Smooth muscle cell (in vitro differentiated cells): ENCODE measurements at regions not wholly inside any gene's neighbourhood (a gene's known extent, or its start where the extent isn't known, plus 50 kb on each side); places are given as distances from the start of the nearest gene placed in this dataset.

Experiments used
- DNase-seq: peaks from one replicate; lab custom pipeline; 2025; ENCODE audit not compliant: unreplicated experiment; lab: John Stamatoyannopoulos, UW
- H2AFZ ChIP-seq: fragments of 200-600 bp; sonication (generic); 2 replicates; pipeline ENCODE4 v1.6.0; 2016; ENCODE audit warnings: antibody characterized with exemption, low read depth, mild to moderate bottlenecking
- H3F3A ChIP-seq: fragments of 200-600 bp; sonication (generic); 2 replicates; pipeline ENCODE4 v1.6.0; 2017; ENCODE audit warnings: antibody characterized with exemption, low read depth
- H3K27ac ChIP-seq: fragments of 200-600 bp; sonication (generic); 2 replicates; pipeline ENCODE4 v1.5.1; 2016; ENCODE audit warnings: low read depth, mild to moderate bottlenecking
- H3K27me3 ChIP-seq: fragments of 200-600 bp; sonication (generic); 2 replicates; pipeline ENCODE4 v1.6.1; 2016; ENCODE audit warnings: low read depth, mild to moderate bottlenecking
- H3K36me3 ChIP-seq: fragments of 200-600 bp; sonication (generic); 2 replicates; pipeline ENCODE4 v1.5.1; 2016; ENCODE audit warnings: low read depth
- H3K4me1 ChIP-seq: fragments of 200-600 bp; sonication (generic); 2 replicates; pipeline ENCODE4 v1.5.1; 2016; ENCODE audit warnings: low read depth
- H3K4me2 ChIP-seq: fragments of 200-600 bp; sonication (generic); 2 replicates; pipeline ENCODE4 v1.6.0; 2016; ENCODE audit warnings: mild to moderate bottlenecking
- H3K4me3 ChIP-seq: fragments of 200-600 bp; sonication (generic); 2 replicates; pipeline ENCODE4 v1.5.1; 2016; ENCODE audit warnings: mild to moderate bottlenecking
- H3K79me2 ChIP-seq: fragments of 200-600 bp; sonication (generic); 2 replicates; pipeline ENCODE4 v1.6.0; 2016; ENCODE audit warnings: low read depth, mild to moderate bottlenecking
- H3K9ac ChIP-seq: fragments of 200-600 bp; sonication (generic); 2 replicates; pipeline ENCODE4 v1.6.0; 2016; ENCODE audit warnings: low read depth
- H3K9me3 ChIP-seq: fragments of 200-600 bp; sonication (generic); replicated peaks from 2 replicates; pipeline ENCODE4 v1.5.1; 2016; ENCODE audit warnings: low read depth
- H4K20me1 ChIP-seq: fragments of 200-600 bp; sonication (generic); 2 replicates; pipeline ENCODE4 v1.6.0; 2016; ENCODE audit warnings: low read depth
- WGBS: methylation state at CpG from one replicate; pipeline ENCODE4 v1.1.7; 2016; ENCODE audit warnings: low lambda C conversion rate; 5-methylcytosine and 5-hydroxymethylcytosine counted together
- TF ChIP-seq, protein P1 (sequence below): fragments of 200-600 bp; sonication (generic); IDR thresholded peaks from 2 replicates; pipeline ENCODE4 v1.5.1; 2017; ENCODE audit warnings: borderline replicate concordance, mild to moderate bottlenecking, antibody characterized with exemption; ENCODE audit not compliant: insufficient read depth, poor library complexity, severe bottlenecking

- Histone ChIP-seq H4K20me1 (no peaks in the 10 kb centered on the region), H3K9ac (no peak overlapping the region), H3K4me1 (no peaks in the 10 kb centered on the region), H3K4me3 (no peak overlapping the region), H3K4me2 (no peak overlapping the region), H3K27ac (no peak overlapping the region), H2AFZ (no peak overlapping the region), H3F3A (peaks cover 5% of the 10 kb centered on the region), H3K27me3 (no peaks in the 10 kb centered on the region), H3K79me2 (no peaks in the 10 kb centered on the region), H3K9me3 (no peaks in the 10 kb centered on the region), H3K36me3 (no peaks in the 10 kb centered on the region)
- TF ChIP-seq, protein P1, sequence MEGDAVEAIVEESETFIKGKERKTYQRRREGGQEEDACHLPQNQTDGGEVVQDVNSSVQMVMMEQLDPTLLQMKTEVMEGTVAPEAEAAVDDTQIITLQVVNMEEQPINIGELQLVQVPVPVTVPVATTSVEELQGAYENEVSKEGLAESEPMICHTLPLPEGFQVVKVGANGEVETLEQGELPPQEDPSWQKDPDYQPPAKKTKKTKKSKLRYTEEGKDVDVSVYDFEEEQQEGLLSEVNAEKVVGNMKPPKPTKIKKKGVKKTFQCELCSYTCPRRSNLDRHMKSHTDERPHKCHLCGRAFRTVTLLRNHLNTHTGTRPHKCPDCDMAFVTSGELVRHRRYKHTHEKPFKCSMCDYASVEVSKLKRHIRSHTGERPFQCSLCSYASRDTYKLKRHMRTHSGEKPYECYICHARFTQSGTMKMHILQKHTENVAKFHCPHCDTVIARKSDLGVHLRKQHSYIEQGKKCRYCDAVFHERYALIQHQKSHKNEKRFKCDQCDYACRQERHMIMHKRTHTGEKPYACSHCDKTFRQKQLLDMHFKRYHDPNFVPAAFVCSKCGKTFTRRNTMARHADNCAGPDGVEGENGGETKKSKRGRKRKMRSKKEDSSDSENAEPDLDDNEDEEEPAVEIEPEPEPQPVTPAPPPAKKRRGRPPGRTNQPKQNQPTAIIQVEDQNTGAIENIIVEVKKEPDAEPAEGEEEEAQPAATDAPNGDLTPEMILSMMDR, result no peak
- DNase-seq, result no peak
- 49% methylated on average over 1 of the region's 1 CpG for WGBS
Measured at GRCh38 chr3:112739252-112739965, 98.5 kb upstream of the CCDC80 start.

DNA sequence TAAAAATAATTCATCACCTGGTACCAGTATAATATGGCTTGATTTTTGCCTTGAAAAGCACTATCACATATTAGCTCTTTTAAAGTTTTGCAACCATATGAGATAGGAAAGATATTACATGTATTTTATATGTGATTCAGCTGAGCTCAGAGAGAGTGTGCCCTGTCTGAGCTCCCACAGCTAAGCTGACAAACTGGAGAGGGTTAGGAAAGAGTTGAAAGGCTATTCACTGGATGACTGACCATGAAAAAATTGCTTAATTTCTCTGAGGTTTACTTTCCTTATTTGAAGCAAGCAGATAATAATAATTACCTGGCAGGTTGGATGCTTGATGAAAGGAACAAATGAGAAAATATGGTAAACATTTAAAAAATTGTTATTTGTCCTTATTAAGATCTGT, 97.4 kb upstream of the CCDC80 start:
- Histone ChIP-seq H3K4me3 (no peak overlapping the region), H3K4me2 (no peak overlapping the region), H3K36me3 (no peaks in the 10 kb centered on the region), H3F3A (peaks cover 5% of the 10 kb centered on the region), H3K9me3 (no peaks in the 10 kb centered on the region), H3K27ac (no peak overlapping the region), H3K79me2 (no peaks in the 10 kb centered on the region), H4K20me1 (no peaks in the 10 kb centered on the region), H3K9ac (no peak overlapping the region), H3K4me1 (no peaks in the 10 kb centered on the region), H2AFZ (peak overlapping the region; percentile 25), H3K27me3 (no peaks in the 10 kb centered on the region)
- TF ChIP-seq, protein P1, result no peak
- no peak for DNase-seq

GRCh38 chr3:112736805-112737566, 96.0 kb upstream of the CCDC80 start:
- H4K20me1 ChIP-seq, result no peaks in the 10 kb centered on the region
- H2AFZ ChIP-seq, result no peak overlapping the region
- H3K9me3 ChIP-seq, result no peaks in the 10 kb centered on the region
- peaks cover 5% of the 10 kb centered on the region for H3F3A ChIP-seq
- no peak overlapping the region for H3K4me3 ChIP-seq
- TF ChIP-seq, protein P1, result no peak
- H3K4me1 ChIP-seq, result no peaks in the 10 kb centered on the region
- H3K36me3 ChIP-seq, result no peaks in the 10 kb centered on the region
- H3K27me3 ChIP-seq, result no peaks in the 10 kb centered on the region
- 80% methylated on average over 10 of the region's 10 CpGs for WGBS
- H3K4me2 ChIP-seq, result no peak overlapping the region
- H3K27ac ChIP-seq, result no peak overlapping the region
- no peak overlapping the region for H3K9ac ChIP-seq
- DNase-seq, result no peak
- H3K79me2 ChIP-seq, result no peaks in the 10 kb centered on the region
